Nephron (organoid): ENCODE measurements at regions not wholly inside any gene's neighbourhood (a gene's known extent, or its start where the extent isn't known, plus 50 kb on each side); places are given as distances from the start of the nearest gene placed in this dataset.

ENCODE experiments used
- H3K27ac Mint-ChIP-seq, 3 experiments: 2 replicates each; pipeline ENCODE4 v1.8.0; 2020; ENCODE audit warnings: mixed read lengths in 3 of 3, mild to moderate bottlenecking in 2 of 3, moderate library complexity in 1 of 3
- H3K27me3 Mint-ChIP-seq: 2 replicates; pipeline ENCODE4 v1.8.0; 2021; ENCODE audit warnings: low read depth, mild to moderate bottlenecking, moderate library complexity, mixed read lengths
- H3K36me3 Mint-ChIP-seq: 2 replicates; pipeline ENCODE4 v1.8.0; 2020; ENCODE audit warnings: low read depth, mixed read lengths
- H3K4me1 Mint-ChIP-seq: 2 replicates; pipeline ENCODE4 v1.8.0; 2020; ENCODE audit warnings: mixed read lengths
- H3K4me3 Mint-ChIP-seq, 3 experiments: 2 replicates each; pipeline ENCODE4 v1.8.0; 2020; ENCODE audit warnings: mild to moderate bottlenecking in 3 of 3, mixed read lengths in 3 of 3, moderate library complexity in 2 of 3
- H3K9me3 Mint-ChIP-seq: 2 replicates; pipeline ENCODE4 v1.8.0; 2020; ENCODE audit warnings: mixed read lengths
- CTCF ChIP-seq, 3 experiments: fragments of 200-600 bp; sonication (generic); IDR thresholded peaks; one replicate each; pipeline ENCODE4 v1.5.0; 2021; ENCODE audit warnings: antibody characterized with exemption in 3 of 3; ENCODE audit not compliant: unreplicated experiment in 3 of 3

DNA sequence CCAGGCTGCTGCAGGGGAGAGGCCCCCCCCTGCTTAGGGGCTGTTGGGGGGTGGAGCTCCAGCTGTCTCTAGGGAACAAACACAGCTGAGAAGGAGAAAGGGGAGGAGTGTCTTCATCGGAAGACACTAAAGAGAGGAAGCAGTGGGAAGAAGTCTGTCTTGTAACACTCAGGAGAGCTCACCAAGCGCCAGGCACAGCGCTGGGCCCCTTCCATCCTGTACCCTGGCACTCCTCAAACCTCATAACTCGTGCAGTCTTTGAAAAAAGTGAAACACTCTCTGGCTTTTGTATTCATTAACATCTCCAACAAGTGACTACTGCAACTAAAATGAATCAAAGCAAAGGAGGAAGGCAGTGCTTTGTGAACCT, 67.4 kb upstream of the PRDM11 start:
- Mint-ChIP-seq H3K27ac (no peak overlapping the region), H3K36me3 (no peaks in the 10 kb centered on the region), H3K4me1 (peaks cover 15% of the 10 kb centered on the region), H3K27me3 (peaks cover 36% of the 10 kb centered on the region), H3K9me3 (peaks cover 3% of the 10 kb centered on the region), H3K4me3 (no peak overlapping the region)
- TF ChIP-seq CTCF (IDR thresholded peaks at IDR 0.05; ENCODE audit: unreplicated experiment in 3 of 3) = no peak

- Mint-ChIP-seq H3K27me3 (peaks cover 36% of the 10 kb centered on the region), H3K4me1 (peaks cover 15% of the 10 kb centered on the region), H3K9me3 (peaks cover 3% of the 10 kb centered on the region), H3K36me3 (no peaks in the 10 kb centered on the region), H3K27ac (no peak overlapping the region), H3K4me3 (no peak overlapping the region)
- no peak for TF ChIP-seq CTCF (IDR thresholded peaks at IDR 0.05; ENCODE audit: unreplicated experiment in 3 of 3)
Measured at GRCh38 chr11:45079567-45079942, 66.9 kb upstream of the PRDM11 start.

- Mint-ChIP-seq H3K4me1 (peaks cover 15% of the 10 kb centered on the region), H3K27ac (no peak overlapping the region), H3K4me3 (no peak overlapping the region), H3K36me3 (no peaks in the 10 kb centered on the region), H3K9me3 (peaks cover 3% of the 10 kb centered on the region), H3K27me3 (peaks cover 33% of the 10 kb centered on the region)
- no peak for TF ChIP-seq CTCF (IDR thresholded peaks at IDR 0.05; ENCODE audit: unreplicated experiment in 3 of 3)
Measured at GRCh38 chr11:45079943-45080719, 66.3 kb upstream of the PRDM11 start.

GRCh38 chr11:45082744-45083543, 63.5 kb upstream of the PRDM11 start:
- H3K27ac Mint-ChIP-seq = no peak overlapping the region
- H3K27me3 Mint-ChIP-seq = peaks cover 36% of the 10 kb centered on the region
- no peak overlapping the region for H3K4me3 Mint-ChIP-seq
- no peak for TF ChIP-seq CTCF (IDR thresholded peaks at IDR 0.05; ENCODE audit: unreplicated experiment in 3 of 3)
- peaks cover 22% of the 10 kb centered on the region for H3K4me1 Mint-ChIP-seq
- H3K36me3 Mint-ChIP-seq = no peaks in the 10 kb centered on the region
- peaks cover 3% of the 10 kb centered on the region for H3K9me3 Mint-ChIP-seq

GRCh38 chr11:45083544-45084087, 62.8 kb upstream of the PRDM11 start:
- peaks cover 33% of the 10 kb centered on the region for H3K27me3 Mint-ChIP-seq
- H3K4me3 Mint-ChIP-seq = no peak overlapping the region
- H3K4me1 Mint-ChIP-seq = peaks cover 16% of the 10 kb centered on the region
- H3K27ac Mint-ChIP-seq = peak overlapping the region in 1 of 3 experiments; percentile 0
- H3K36me3 Mint-ChIP-seq = no peaks in the 10 kb centered on the region
- peaks cover 3% of the 10 kb centered on the region for H3K9me3 Mint-ChIP-seq
- peak in 1 of 3 experiments; percentile 9 for TF ChIP-seq CTCF (IDR thresholded peaks at IDR 0.05; ENCODE audit: unreplicated experiment in 3 of 3)
